ENCODE measurements at regions not wholly inside any gene's neighbourhood (a gene's known extent, or its start where the extent isn't known, plus 50 kb on each side); places are given as distances from the start of the nearest gene placed in this dataset.
A peak's percentile ranks its signal among the peaks of the same experiment; 100 is the strongest.

DNA sequence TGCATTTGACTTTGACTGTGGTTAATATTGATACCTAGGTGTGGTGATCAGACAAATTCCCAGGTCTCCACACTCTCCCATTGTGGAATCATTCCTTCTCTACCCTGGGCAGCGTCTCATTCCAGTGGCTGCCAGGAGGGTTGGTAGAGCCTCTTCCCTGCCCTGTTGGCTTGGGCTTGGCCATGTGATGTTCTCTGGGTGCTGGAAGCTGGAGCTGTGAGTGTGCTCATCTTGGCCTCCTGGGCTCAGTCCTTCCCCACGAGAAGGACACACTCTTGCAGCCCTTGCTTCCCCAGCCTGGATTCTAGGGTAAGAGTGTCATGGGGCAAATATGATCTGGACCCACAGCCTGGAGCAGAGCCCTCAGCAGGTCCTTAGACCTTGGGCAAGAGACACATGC is 167.2 kb upstream of the IRX4 start:
- no peak overlapping the region for H3K27ac ChIP-seq
- TF ChIP-seq ZFX (IDR thresholded peaks at IDR 0.05; ENCODE audit: borderline replicate concordance): no peak
- TF ChIP-seq, protein P1, sequence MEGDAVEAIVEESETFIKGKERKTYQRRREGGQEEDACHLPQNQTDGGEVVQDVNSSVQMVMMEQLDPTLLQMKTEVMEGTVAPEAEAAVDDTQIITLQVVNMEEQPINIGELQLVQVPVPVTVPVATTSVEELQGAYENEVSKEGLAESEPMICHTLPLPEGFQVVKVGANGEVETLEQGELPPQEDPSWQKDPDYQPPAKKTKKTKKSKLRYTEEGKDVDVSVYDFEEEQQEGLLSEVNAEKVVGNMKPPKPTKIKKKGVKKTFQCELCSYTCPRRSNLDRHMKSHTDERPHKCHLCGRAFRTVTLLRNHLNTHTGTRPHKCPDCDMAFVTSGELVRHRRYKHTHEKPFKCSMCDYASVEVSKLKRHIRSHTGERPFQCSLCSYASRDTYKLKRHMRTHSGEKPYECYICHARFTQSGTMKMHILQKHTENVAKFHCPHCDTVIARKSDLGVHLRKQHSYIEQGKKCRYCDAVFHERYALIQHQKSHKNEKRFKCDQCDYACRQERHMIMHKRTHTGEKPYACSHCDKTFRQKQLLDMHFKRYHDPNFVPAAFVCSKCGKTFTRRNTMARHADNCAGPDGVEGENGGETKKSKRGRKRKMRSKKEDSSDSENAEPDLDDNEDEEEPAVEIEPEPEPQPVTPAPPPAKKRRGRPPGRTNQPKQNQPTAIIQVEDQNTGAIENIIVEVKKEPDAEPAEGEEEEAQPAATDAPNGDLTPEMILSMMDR (IDR thresholded peaks at IDR 0.05): no peak

DNA sequence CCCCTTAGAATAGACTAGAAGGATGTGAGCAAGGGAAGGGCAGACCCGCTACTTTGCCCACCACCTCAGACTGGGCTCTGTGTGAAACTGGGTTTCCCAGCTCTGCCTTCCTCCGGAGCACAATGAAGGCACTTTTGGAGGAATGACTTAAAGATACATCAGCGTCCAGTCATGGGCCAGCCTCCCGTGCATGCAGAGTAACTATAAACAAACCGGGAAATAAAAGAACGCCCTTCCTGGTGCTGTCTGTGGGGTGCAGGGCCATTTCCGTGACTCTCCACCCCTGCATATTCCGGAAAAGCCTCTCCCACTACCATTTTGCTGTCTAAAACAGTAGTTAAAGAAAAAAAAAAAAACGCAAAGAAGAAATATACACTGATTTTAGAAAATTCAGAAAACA is 165.9 kb upstream of the IRX4 start:
- no peak for TF ChIP-seq ZFX (IDR thresholded peaks at IDR 0.05; ENCODE audit: borderline replicate concordance)
- TF ChIP-seq, protein P1 (IDR thresholded peaks at IDR 0.05): no peak
- H3K27ac ChIP-seq: no peak overlapping the region

DNA sequence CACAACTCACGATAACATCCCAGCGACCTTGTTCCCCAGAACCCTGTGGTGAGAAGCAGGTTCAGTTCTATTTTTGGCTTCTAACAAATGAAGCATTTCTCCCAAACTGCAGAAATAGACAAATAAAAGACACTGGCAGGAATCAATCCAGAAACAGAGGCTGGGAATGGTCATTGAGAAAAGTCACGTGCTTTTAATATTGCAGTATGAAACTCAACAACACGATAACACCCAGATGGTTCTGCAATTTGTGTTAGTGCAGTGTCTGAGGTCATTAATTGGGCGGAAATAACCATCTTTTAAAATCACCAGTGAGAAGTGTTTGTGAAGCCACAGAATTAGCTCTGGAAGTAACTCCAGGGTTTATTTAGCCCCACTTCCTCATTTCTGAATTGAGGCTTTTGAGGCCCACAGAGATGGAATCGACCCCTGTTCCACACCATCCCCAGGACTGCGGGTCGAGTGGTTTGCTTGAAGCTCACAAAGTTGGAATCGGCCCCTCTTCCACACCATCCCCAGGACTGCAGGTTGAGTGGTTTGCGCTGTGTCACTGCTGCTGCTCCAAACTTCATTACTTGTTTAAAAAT is 164.7 kb upstream of the IRX4 start:
- TF ChIP-seq, protein P1 (IDR thresholded peaks at IDR 0.05): no peak
- no peak for TF ChIP-seq ZFX (IDR thresholded peaks at IDR 0.05; ENCODE audit: borderline replicate concordance)
- H3K27ac ChIP-seq: no peak overlapping the region

DNA sequence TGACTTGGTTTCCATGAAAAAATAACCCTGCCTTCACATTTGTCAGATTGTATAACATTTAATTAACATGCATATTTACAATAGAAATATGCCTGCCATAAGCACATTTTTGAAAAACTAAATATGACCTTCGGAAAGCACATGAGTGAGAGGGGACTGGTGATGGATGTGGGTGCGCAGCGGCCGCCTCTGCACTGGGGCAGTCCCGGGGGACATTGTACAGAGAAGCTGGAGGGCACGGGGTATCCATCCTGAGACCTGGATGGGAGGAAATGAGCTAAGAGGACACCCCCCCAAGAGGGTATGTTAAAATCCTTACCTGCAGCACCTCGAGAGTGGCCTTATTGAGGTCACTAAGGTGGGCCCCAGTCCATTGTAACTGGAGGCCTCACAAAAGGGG is 161.3 kb upstream of the IRX4 start:
- TF ChIP-seq ZFX (IDR thresholded peaks at IDR 0.05; ENCODE audit: borderline replicate concordance): no peak
- TF ChIP-seq, protein P1 (IDR thresholded peaks at IDR 0.05): no peak
- no peak overlapping the region for H3K27ac ChIP-seq

DNA sequence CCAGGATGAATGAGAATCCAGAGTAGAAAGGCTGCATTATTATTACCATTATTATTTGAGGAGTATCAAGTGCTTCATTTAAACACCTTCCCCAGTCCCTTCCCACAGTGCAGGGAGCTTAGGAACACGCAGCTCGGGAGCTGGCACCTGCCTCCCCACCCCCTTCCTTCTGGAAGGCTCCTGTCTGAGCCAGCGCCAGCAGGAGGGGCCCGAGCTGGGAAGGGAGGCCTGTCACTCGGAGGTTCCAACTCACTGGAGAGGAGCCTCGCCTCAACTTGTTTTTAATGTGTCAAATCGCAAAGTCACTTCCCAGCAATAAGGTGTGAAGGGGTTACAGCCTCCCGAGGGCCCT is 156.4 kb upstream of the IRX4 start:
- TF ChIP-seq, protein P1 (IDR thresholded peaks at IDR 0.05): no peak
- no peak for TF ChIP-seq ZFX (IDR thresholded peaks at IDR 0.05; ENCODE audit: borderline replicate concordance)
- H3K27ac ChIP-seq: no peak overlapping the region

DNA sequence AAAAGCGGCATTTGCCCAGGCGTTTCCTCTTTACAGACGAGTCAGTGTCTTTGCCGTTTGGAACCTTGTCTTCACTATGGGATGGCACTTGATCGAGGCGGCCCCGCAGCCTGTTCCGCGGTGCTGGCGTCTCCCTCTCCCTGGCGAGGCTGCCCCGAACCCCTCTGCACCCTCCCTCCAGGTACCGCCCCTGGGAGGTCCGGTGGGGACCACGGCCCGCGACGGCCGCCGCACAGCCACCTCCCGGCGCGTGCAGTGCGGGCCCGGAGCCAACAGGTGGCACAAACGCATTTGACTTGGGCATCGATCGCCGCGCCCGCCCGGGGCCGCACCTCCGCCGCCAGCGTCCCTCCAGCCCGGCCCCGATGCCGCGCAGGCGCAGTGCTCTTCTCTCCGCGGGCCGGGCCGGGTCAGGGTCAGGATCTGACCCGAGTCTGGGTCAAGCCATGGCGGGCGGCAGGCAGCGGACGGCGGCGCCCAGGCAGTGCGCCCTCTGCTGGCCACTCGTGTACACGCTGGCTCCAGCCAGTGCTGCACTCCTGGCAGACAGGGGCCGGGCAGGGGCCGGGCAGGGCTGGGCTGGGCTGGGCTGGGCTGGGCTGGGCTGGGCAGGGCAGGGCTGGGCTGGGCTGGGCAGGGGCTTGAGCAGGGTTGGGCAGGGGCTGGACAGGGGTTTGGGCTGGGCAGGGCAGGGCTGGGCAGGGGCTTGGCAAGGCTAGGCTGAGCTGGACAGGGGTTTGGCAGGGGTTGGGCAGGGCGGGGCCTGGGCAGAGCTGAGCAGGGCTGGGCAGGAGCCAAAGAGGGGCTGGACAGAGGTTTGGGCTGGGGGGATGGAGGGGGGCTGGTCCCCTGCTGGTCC is 155.8 kb upstream of the IRX4 start:
- H3K27ac ChIP-seq: no peak overlapping the region

More for the DNA sequence above, 155.8 kb upstream of the IRX4 start:
- no peak for TF ChIP-seq ZFX (IDR thresholded peaks at IDR 0.05; ENCODE audit: borderline replicate concordance)
- TF ChIP-seq, protein P1 (IDR thresholded peaks at IDR 0.05): peak; percentile 93
